Loucy (cell line): ENCODE measurements at regions not wholly inside any gene's neighbourhood (a gene's known extent, or its start where the extent isn't known, plus 50 kb on each side); places are given as distances from the start of the nearest gene placed in this dataset.

Source experiments
- H2AFZ ChIP-seq: fragments of 200-600 bp; sonication (generic); 2 replicates; pipeline ENCODE4 v1.6.0; 2016; ENCODE audit warnings: antibody characterized with exemption, mild to moderate bottlenecking, low read length, moderate library complexity
- H3F3A ChIP-seq: fragments of 200-600 bp; 2 replicates; pipeline ENCODE4 v1.6.0; 2016; ENCODE audit warnings: antibody characterized with exemption, low read depth, mild to moderate bottlenecking
- H3K27me3 ChIP-seq: fragments of 200-600 bp; sonication (generic); 2 replicates; pipeline ENCODE4 v1.6.1; 2014; ENCODE audit warnings: low read length, mild to moderate bottlenecking; ENCODE audit not compliant: insufficient read depth, poor library complexity, severe bottlenecking
- H3K36me3 ChIP-seq: fragments of 200-600 bp; sonication (generic); 2 replicates; pipeline ENCODE4 v1.6.1; 2016; ENCODE audit warnings: low read length; ENCODE audit not compliant: insufficient read depth
- H3K4me1 ChIP-seq: fragments of 200-600 bp; sonication (generic); 2 replicates; pipeline ENCODE4 v1.5.1; 2014; ENCODE audit warnings: low read length, mild to moderate bottlenecking; ENCODE audit not compliant: insufficient read depth, poor library complexity, severe bottlenecking
- H3K4me2 ChIP-seq: fragments of 200-600 bp; sonication (generic); 2 replicates; pipeline ENCODE4 v1.6.0; 2014; ENCODE audit warnings: antibody characterized with exemption, low read length, low read depth, mild to moderate bottlenecking; ENCODE audit not compliant: poor library complexity, severe bottlenecking
- H3K4me3 ChIP-seq: fragments of 200-600 bp; sonication (generic); 2 replicates; pipeline ENCODE4 v1.5.1; 2014; ENCODE audit warnings: low read length, mild to moderate bottlenecking, mixed read lengths; ENCODE audit not compliant: poor library complexity, severe bottlenecking
- H3K79me2 ChIP-seq: fragments of 200-600 bp; sonication (generic); 2 replicates; pipeline ENCODE4 v1.6.1; 2014; ENCODE audit warnings: low read length; ENCODE audit not compliant: insufficient read depth
- H3K9ac ChIP-seq: fragments of 200-600 bp; sonication (generic); 2 replicates; pipeline ENCODE4 v1.6.0; 2014; ENCODE audit warnings: mild to moderate bottlenecking, low read depth, low read length, moderate library complexity; ENCODE audit not compliant: poor library complexity, severe bottlenecking
- H3K9me2 ChIP-seq: fragments of 200-600 bp; sonication (generic); replicated peaks from 2 replicates; pipeline ENCODE4 v1.6.1; 2016; ENCODE audit warnings: low read depth, low read length, mixed read lengths
- H3K9me3 ChIP-seq: fragments of 200-600 bp; sonication (generic); 2 replicates; pipeline ENCODE4 v1.6.1; 2014; ENCODE audit warnings: mild to moderate bottlenecking, antibody characterized with exemption, low read length, low read depth; ENCODE audit not compliant: insufficient read depth
- H4K20me1 ChIP-seq: fragments of 200-600 bp; sonication (generic); 2 replicates; pipeline ENCODE4 v1.6.0; 2014; ENCODE audit warnings: antibody characterized with exemption, low read length, mild to moderate bottlenecking; ENCODE audit not compliant: insufficient read depth, poor library complexity, severe bottlenecking
- EZH2phosphoT487 ChIP-seq: fragments of 200-600 bp; IDR thresholded peaks from 2 replicates; pipeline ENCODE4 v1.6.1; 2018; ENCODE audit warnings: antibody characterized with exemption, mild to moderate bottlenecking, moderate library complexity, borderline replicate concordance
- TF ChIP-seq, protein P1 (sequence below): fragments of 200-600 bp; sonication (generic); conservative IDR thresholded peaks from 2 replicates; pipeline ENCODE4 v1.5.1; 2014; ENCODE audit warnings: mild to moderate bottlenecking, antibody characterized with exemption, low read length

DNA sequence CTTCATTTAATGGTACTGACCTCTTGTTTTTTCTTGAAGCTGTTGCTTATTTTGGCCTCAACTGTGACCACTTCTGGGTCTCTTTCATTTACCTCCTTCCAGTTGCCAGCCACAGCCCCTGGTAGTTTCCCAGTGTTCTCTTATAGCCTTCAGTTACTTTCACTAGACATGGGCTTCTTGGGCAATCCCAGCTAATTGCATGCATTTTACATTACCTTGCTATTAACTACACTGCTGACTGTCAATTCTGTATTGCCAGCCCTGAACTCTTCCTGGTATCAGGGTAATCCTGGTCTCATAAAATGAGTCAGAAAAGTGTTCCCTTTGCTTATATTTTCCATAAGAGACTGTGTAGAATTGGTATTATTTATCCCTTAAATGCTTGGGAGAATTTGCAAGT, 195.8 kb upstream of the LARGE1 start:
- no peak overlapping the region for H2AFZ ChIP-seq
- no peak overlapping the region for H3K4me3 ChIP-seq
- H3K27me3 ChIP-seq, result no peaks in the 10 kb centered on the region
- TF ChIP-seq, protein P1, sequence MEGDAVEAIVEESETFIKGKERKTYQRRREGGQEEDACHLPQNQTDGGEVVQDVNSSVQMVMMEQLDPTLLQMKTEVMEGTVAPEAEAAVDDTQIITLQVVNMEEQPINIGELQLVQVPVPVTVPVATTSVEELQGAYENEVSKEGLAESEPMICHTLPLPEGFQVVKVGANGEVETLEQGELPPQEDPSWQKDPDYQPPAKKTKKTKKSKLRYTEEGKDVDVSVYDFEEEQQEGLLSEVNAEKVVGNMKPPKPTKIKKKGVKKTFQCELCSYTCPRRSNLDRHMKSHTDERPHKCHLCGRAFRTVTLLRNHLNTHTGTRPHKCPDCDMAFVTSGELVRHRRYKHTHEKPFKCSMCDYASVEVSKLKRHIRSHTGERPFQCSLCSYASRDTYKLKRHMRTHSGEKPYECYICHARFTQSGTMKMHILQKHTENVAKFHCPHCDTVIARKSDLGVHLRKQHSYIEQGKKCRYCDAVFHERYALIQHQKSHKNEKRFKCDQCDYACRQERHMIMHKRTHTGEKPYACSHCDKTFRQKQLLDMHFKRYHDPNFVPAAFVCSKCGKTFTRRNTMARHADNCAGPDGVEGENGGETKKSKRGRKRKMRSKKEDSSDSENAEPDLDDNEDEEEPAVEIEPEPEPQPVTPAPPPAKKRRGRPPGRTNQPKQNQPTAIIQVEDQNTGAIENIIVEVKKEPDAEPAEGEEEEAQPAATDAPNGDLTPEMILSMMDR, result no peak
- no peak for TF ChIP-seq EZH2phosphoT487
- no peaks in the 10 kb centered on the region for H3F3A ChIP-seq
- H3K9me2 ChIP-seq, result no peaks in the 10 kb centered on the region
- H3K36me3 ChIP-seq, result no peaks in the 10 kb centered on the region
- no peaks in the 10 kb centered on the region for H3K9me3 ChIP-seq
- no peak overlapping the region for H3K4me2 ChIP-seq
- H3K4me1 ChIP-seq, result no peaks in the 10 kb centered on the region
- H3K79me2 ChIP-seq, result no peaks in the 10 kb centered on the region
- no peak overlapping the region for H3K9ac ChIP-seq
- no peaks in the 10 kb centered on the region for H4K20me1 ChIP-seq

DNA sequence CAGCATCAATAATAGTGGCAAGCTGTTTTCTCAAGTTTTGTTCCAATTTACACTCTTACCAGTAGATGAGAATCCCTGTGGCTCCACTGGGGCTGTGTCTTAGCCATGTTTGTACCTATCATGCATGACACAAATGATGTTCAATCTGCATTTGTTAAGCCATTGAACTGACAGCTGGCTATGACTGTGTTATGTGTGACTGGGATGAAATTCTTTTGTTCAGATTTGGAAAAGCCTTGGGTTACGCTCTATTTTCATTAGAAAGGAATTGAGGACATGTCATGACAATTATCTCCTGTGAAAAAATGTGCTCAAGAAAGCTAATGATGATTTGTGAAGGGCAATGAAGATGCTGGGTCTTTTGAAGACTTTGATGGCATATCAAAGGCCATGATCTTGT, 201.8 kb upstream of the LARGE1 start:
- no peaks in the 10 kb centered on the region for H3K27me3 ChIP-seq
- H3K4me2 ChIP-seq, result no peak overlapping the region
- H3K9me2 ChIP-seq, result no peaks in the 10 kb centered on the region
- H3F3A ChIP-seq, result no peaks in the 10 kb centered on the region
- no peak overlapping the region for H2AFZ ChIP-seq
- no peaks in the 10 kb centered on the region; the same call in 1 of the 2 replicates for H3K9me3 ChIP-seq
- no peaks in the 10 kb centered on the region for H4K20me1 ChIP-seq
- no peaks in the 10 kb centered on the region for H3K4me1 ChIP-seq
- H3K4me3 ChIP-seq, result no peak overlapping the region
- TF ChIP-seq, protein P1, result no peak
- TF ChIP-seq EZH2phosphoT487, result no peak
- no peaks in the 10 kb centered on the region for H3K79me2 ChIP-seq
- H3K9ac ChIP-seq, result no peak overlapping the region
- H3K36me3 ChIP-seq, result no peaks in the 10 kb centered on the region

DNA sequence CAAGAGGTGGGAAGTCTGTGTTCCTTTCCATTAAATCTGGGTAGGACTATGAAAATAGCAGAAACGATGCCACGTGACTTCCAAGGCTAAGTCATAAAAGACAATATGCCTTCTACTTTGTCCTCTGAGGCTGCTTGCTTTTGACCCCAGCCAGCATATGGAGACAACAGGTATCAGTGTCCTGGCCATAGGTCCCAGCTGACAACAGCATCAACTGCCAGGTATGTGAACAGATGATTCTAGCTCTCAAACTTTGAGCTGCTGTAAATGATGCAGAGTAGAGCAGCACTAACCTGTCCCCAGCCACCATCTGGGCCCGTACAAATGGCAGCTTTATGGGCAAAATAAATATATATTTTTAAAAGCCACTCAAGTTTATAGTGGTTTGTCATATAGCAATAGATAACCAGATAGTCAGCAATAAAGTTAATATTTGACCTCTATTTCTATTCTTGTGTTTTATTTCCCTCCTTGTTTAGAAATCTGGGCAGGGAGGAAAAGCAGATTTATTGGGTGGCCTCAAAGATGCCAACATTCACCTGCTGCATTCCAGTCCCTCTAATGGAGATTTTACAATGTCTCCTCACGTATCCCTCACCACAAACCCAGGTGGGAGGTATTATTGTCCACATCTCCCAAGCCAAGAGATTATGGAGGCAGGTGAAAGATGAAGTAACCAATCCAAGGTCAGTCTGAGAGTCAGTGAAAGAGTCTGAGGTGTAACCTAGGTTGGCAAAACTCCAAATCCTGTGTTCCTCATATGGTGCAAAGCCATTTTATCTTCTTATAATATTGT, 209.6 kb upstream of the LARGE1 start:
- no peaks in the 10 kb centered on the region for H3K9me2 ChIP-seq
- no peaks in the 10 kb centered on the region for H3K79me2 ChIP-seq
- no peak overlapping the region for H3K4me3 ChIP-seq
- H3K9ac ChIP-seq, result no peak overlapping the region
- no peaks in the 10 kb centered on the region for H3F3A ChIP-seq
- H3K36me3 ChIP-seq, result no peaks in the 10 kb centered on the region
- H2AFZ ChIP-seq, result no peak overlapping the region
- H3K4me1 ChIP-seq, result no peaks in the 10 kb centered on the region
- H3K9me3 ChIP-seq, result peaks cover 3% of the 10 kb centered on the region; the same call in 1 of the 2 replicates
- no peaks in the 10 kb centered on the region for H3K27me3 ChIP-seq
- TF ChIP-seq EZH2phosphoT487, result no peak
- TF ChIP-seq, protein P1, result no peak
- no peak overlapping the region for H3K4me2 ChIP-seq
- no peaks in the 10 kb centered on the region for H4K20me1 ChIP-seq
